HepG2 (cell line): ENCODE measurements at regions not wholly inside any gene's neighbourhood (a gene's known extent, or its start where the extent isn't known, plus 50 kb on each side); places are given as distances from the start of the nearest gene placed in this dataset.

Experiments
- ATAC-seq: fragments of 200-7000 bp; cut with Tn5 transposase; 3 replicates; pipeline ENCODE4 v1.9.1; 2020; ENCODE audit warnings: mild to moderate bottlenecking, moderate library complexity
- BruUV-seq: library from RNA; stranded (reverse); fragments of 400-500 nt; replicated peaks from 2 replicates; lab custom pipeline; 2021; lab: Mats Ljungman, UMichigan
- CTCF ChIA-PET: fragments of 300-600 bp; formaldehyde crosslinking; extraction: SDS; loops from one replicate; lab custom pipeline; 2021; ENCODE audit warnings: low total read pairs, inconsistent platforms, low intra/inter-chr PET ratio; lab: Yijun Ruan, JAX
- POLR2A ChIA-PET: fragments of 350-600 bp; sonication (Branson Sonifier 250); formaldehyde crosslinking; loops from one replicate; lab custom pipeline; 2020; ENCODE audit warnings: antibody characterized with exemption, inconsistent platforms; lab: Yijun Ruan, JAX
- DNase-seq: peaks from one replicate; pipeline ENCODE4 v3.0.0-alpha.2; 2015; ENCODE audit warnings: low spot score
- FAIRE-seq: peaks from 3 replicates; lab custom pipeline; 2011; peaks lifted over from hg19 to GRCh38; lab: Jason Lieb, UNC
- H2AFZ ChIP-seq: one replicate; pipeline ENCODE4 v1.6.1; 2011; ENCODE audit warnings: low read length, inconsistent platforms
- H3K27ac ChIP-seq: fragments of 300-600 bp; 3 replicates; pipeline ENCODE4 v1.8.0; 2011; ENCODE audit warnings: mixed run types, mild to moderate bottlenecking, mixed read lengths, low read length, inconsistent platforms; ENCODE audit not compliant: insufficient read depth; ENCODE audit errors: extremely low read length
- H3K27me3 ChIP-seq, 2 experiments: fragments of 200-600 bp in 1 of 2; 2 replicates in 1 of 2; 3 replicates in 1 of 2; pipeline versions ENCODE4 v1.6.0 to v1.8.0; 2011; ENCODE audit warnings: low read length in 2 of 2, mild to moderate bottlenecking in 2 of 2, moderate library complexity in 2 of 2, inconsistent platforms in 1 of 2; ENCODE audit not compliant: insufficient read depth in 2 of 2, control insufficient read depth in 1 of 2
- H3K36me3 ChIP-seq, 2 experiments: fragments of 200-600 bp in 1 of 2; replicated peaks in 1 of 2; 2 replicates in 1 of 2; 3 replicates in 1 of 2; pipeline versions ENCODE4 v1.5.1 to v1.8.0; 2011; ENCODE audit warnings: low read length in 2 of 2, inconsistent platforms in 1 of 2; ENCODE audit not compliant: insufficient read depth in 2 of 2, control insufficient read depth in 1 of 2
- H3K4me1 ChIP-seq: 2 replicates; pipeline ENCODE4 v1.5.1; 2012; ENCODE audit warnings: low read length, inconsistent platforms; ENCODE audit not compliant: insufficient read depth
- H3K4me2 ChIP-seq: 2 replicates; pipeline ENCODE4 v1.6.0; 2011; ENCODE audit warnings: low read depth, low read length, inconsistent platforms
- H3K4me3 ChIP-seq, 3 experiments: fragments of 200-600 bp in 1 of 3; sonication (generic), shearing (Covaris generic) in 1 of 3; replicated peaks in 1 of 3; 2 replicates each; pipeline ENCODE4 v1.5.1; 2011 to 2016; ENCODE audit warnings: low read length in 3 of 3, inconsistent platforms in 2 of 3, low read depth in 2 of 3, mild to moderate bottlenecking in 2 of 3, control low read depth in 1 of 3, mixed read lengths in 1 of 3; ENCODE audit not compliant: insufficient read depth in 1 of 3
- H3K79me2 ChIP-seq: one replicate; pipeline ENCODE4 v1.6.1; 2011; ENCODE audit warnings: low read length, inconsistent platforms; ENCODE audit not compliant: insufficient read depth
- H3K9ac ChIP-seq: 2 replicates; pipeline ENCODE4 v1.6.0; 2011; ENCODE audit warnings: mild to moderate bottlenecking, low read depth, low read length, inconsistent platforms; ENCODE audit not compliant: insufficient read depth
- H3K9me3 ChIP-seq: 2 replicates; pipeline ENCODE4 v1.5.1; 2012; ENCODE audit warnings: mild to moderate bottlenecking, low read length
- H4K20me1 ChIP-seq: 2 replicates; pipeline ENCODE4 v1.6.0; 2011; ENCODE audit warnings: inconsistent platforms, mild to moderate bottlenecking, low read length, moderate library complexity; ENCODE audit not compliant: insufficient read depth
- BHLHE40 ChIP-seq: IDR thresholded peaks from 2 replicates; pipeline ENCODE4 v1.6.1; 2011; ENCODE audit warnings: low read length, improper control_type of control experiment
- BRCA1 ChIP-seq: sonication (generic); formaldehyde crosslinking; IDR thresholded peaks from 2 replicates; pipeline ENCODE4 v1.4.0; 2020; ENCODE audit warnings: missing genetic modification reagents
- MAF1 ChIP-seq: sonication (generic); formaldehyde crosslinking; IDR thresholded peaks from 2 replicates; pipeline ENCODE4 v1.5.0; 2020; ENCODE audit warnings: missing genetic modification reagents, borderline replicate concordance
- TEAD3 ChIP-seq: optimal IDR thresholded peaks from 2 replicates; pipeline ENCODE3; 2016; ENCODE audit warnings: borderline replicate concordance
- TFE3 ChIP-seq: IDR thresholded peaks from 2 replicates; pipeline ENCODE4 v1.6.1; 2016
- ZNF253 ChIP-seq: sonication (generic); formaldehyde crosslinking; IDR thresholded peaks from 2 replicates; pipeline ENCODE4 v1.8.0; 2022; ENCODE audit warnings: mild to moderate bottlenecking, missing genetic modification reagents, borderline replicate concordance
- ZNF563 ChIP-seq: sonication (generic); formaldehyde crosslinking; IDR thresholded peaks from 2 replicates; pipeline ENCODE4 v1.8.0; 2022; ENCODE audit warnings: mild to moderate bottlenecking, moderate library complexity, missing genetic modification reagents
- ZNF570 ChIP-seq: sonication (generic); formaldehyde crosslinking; IDR thresholded peaks from 2 replicates; pipeline ENCODE4 v1.4.0; 2020; ENCODE audit warnings: mild to moderate bottlenecking, missing genetic modification reagents, borderline replicate concordance
- ZNF615 ChIP-seq: sonication (generic); formaldehyde crosslinking; IDR thresholded peaks from 2 replicates; pipeline ENCODE4 v1.5.0; 2020; ENCODE audit warnings: mild to moderate bottlenecking, missing genetic modification reagents, borderline replicate concordance
- ZNF691 ChIP-seq: sonication (generic); formaldehyde crosslinking; IDR thresholded peaks from 2 replicates; pipeline ENCODE4 v1.4.0; 2020; ENCODE audit warnings: missing genetic modification reagents, low read depth, mild to moderate bottlenecking, borderline replicate concordance
- WGBS: methylation state at CpG from one replicate; pipeline ENCODE4 v1.1.6; 2017; ENCODE audit warnings: low lambda C conversion rate; 5-methylcytosine and 5-hydroxymethylcytosine counted together
- in situ Hi-C: cut with HindIII; loops from 2 replicates; pipeline ENCODE4 v1.10.0; 2017; ENCODE audit warnings: low pct_unique_long_range_greater_than_20kb; ENCODE audit not compliant: extremely low pct_ligation_motif_present
- intact Hi-C: fragments of 100-400 bp; cut with micrococcal nuclease; formaldehyde crosslinking; loops from one replicate; pipeline ENCODE4 v1.10.0; 2022; ENCODE audit not compliant: unreplicated experiment

- POLR2A ChIA-PET = no interaction called here
- Histone ChIP-seq H3K9me3 (no peaks in the 10 kb centered on the region), H3K4me1 (peaks cover 23% of the 10 kb centered on the region), H4K20me1 (no peaks in the 10 kb centered on the region), H3K4me3 (no peak overlapping the region), H3K27me3 (no peaks in the 10 kb centered on the region), H3K79me2 (no peaks in the 10 kb centered on the region), H3K9ac (no peak overlapping the region), H3K4me2 (no peak overlapping the region), H3K27ac (no peak overlapping the region), H2AFZ (no peak overlapping the region), H3K36me3 (no peaks in the 10 kb centered on the region)
- FAIRE-seq (peak; percentile 4), DNase-seq (no peak), ATAC-seq (no peak)
- no TSS peak for BruUV-seq
- in situ Hi-C loops (no loop called here), intact Hi-C loops (no loop called here)
- TF ChIP-seq ZNF615 (CRISPR knock-in tag) (no peak), BHLHE40 (no peak), ZNF691 (CRISPR knock-in tag) (no peak), ZNF563 (CRISPR knock-in tag) (no peak), ZNF570 (CRISPR knock-in tag) (no peak), ZNF253 (CRISPR knock-in tag) (no peak), BRCA1 (CRISPR knock-in tag) (no peak)
- CTCF ChIA-PET = no interaction called here
- WGBS = 78% methylated on average over 2 of the region's 2 CpGs
These were observed 178.8 kb upstream of the ELL2 start for GRCh38 chr5:96140496-96140895.

GRCh38 chr5:96140084-96140483 lies 178.4 kb upstream of the ELL2 start:
- no peak overlapping the region for H3K4me2 ChIP-seq
- 90% methylated on average over 1 of the region's 1 CpG for WGBS
- no peak for FAIRE-seq

More at GRCh38 chr5:96140084-96140483, 178.4 kb upstream of the ELL2 start:
- in situ Hi-C loops = no loop called here
- intact Hi-C loops = no loop called here
- Histone ChIP-seq H3K4me1 (peaks cover 23% of the 10 kb centered on the region), H3K27ac (no peak overlapping the region), H3K36me3 (no peaks in the 10 kb centered on the region), H2AFZ (no peak overlapping the region), H3K79me2 (no peaks in the 10 kb centered on the region), H4K20me1 (no peaks in the 10 kb centered on the region), H3K4me3 (no peak overlapping the region), H3K9ac (no peak overlapping the region), H3K9me3 (no peaks in the 10 kb centered on the region), H3K27me3 (no peaks in the 10 kb centered on the region)
- ChIA-PET POLR2A (no interaction called here), CTCF (no interaction called here)
- no TSS peak for BruUV-seq
- no peak for TF ChIP-seq MAF1
- no peak for TF ChIP-seq TFE3 (CRISPR knock-in tag)
- TF ChIP-seq TEAD3 (CRISPR knock-in tag) = no peak
- ATAC-seq = no peak
- no peak for DNase-seq
